GM23338 (cell line): ENCODE measurements at regions not wholly inside any gene's neighbourhood (a gene's known extent, or its start where the extent isn't known, plus 50 kb on each side); places are given as distances from the start of the nearest gene placed in this dataset.

Experiments
- CREB1 ChIP-seq: fragments of 250-450 bp; sonication (Bioruptor Pico); IDR thresholded peaks from 2 replicates; pipeline ENCODE4 v1.5.0; 2020; ENCODE audit warnings: low read depth, mild to moderate bottlenecking, moderate library complexity
- EZH2 ChIP-seq: fragments of 200-600 bp; sonication (generic); IDR thresholded peaks from one replicate; pipeline ENCODE4 v1.8.0; 2017; ENCODE audit warnings: antibody characterized with exemption, mild to moderate bottlenecking, low read depth; ENCODE audit not compliant: unreplicated experiment
- EZH2phosphoT487 ChIP-seq: fragments of 200-600 bp; sonication (generic); IDR thresholded peaks from one replicate; pipeline ENCODE4 v1.8.1; 2018; ENCODE audit warnings: antibody characterized with exemption; ENCODE audit not compliant: unreplicated experiment
- POLR2AphosphoS5 ChIP-seq: IDR thresholded peaks from 2 replicates; pipeline ENCODE4 v1.6.1; 2016; ENCODE audit warnings: antibody characterized with exemption, low read depth
- TF ChIP-seq, protein P1 (sequence below), 2 experiments: fragments of 200-600 bp in 1 of 2; sonication (generic) in 1 of 2; conservative IDR thresholded peaks; 2 replicates each; pipeline versions ENCODE4 v1.5.1 to v1.6.1; 2016 to 2017; ENCODE audit warnings: antibody characterized with exemption in 2 of 2, low read depth in 2 of 2, mild to moderate bottlenecking in 2 of 2, moderate library complexity in 1 of 2
- TF ChIP-seq, protein P2 (sequence below): IDR thresholded peaks from 2 replicates; pipeline ENCODE4 v1.6.1; 2016; ENCODE audit warnings: antibody characterized with exemption
- TF ChIP-seq, protein P3 (sequence below): IDR thresholded peaks from one replicate; pipeline ENCODE4 v1.6.1; 2018; ENCODE audit warnings: antibody characterized with exemption; ENCODE audit not compliant: unreplicated experiment

DNA sequence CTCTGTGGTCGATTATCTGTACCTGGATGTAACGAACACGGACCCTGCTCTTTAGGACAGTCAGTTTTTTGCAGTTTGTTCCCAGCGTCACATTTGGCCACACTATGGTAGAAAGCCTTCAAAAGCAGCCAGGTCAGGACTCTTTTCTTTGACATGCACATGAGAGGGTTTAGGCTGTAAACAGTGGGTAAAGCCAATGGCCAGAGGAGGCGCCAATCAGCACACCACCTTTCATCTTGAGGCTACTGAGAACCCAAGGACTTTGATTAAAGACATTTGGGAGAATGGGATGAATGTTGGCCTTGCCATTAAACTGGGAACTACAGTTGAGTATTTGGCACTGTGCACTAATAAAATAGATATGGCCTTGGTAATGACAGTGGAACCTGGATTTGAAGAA is 225.9 kb downstream of the OXSM start:
- TF ChIP-seq, protein P1, sequence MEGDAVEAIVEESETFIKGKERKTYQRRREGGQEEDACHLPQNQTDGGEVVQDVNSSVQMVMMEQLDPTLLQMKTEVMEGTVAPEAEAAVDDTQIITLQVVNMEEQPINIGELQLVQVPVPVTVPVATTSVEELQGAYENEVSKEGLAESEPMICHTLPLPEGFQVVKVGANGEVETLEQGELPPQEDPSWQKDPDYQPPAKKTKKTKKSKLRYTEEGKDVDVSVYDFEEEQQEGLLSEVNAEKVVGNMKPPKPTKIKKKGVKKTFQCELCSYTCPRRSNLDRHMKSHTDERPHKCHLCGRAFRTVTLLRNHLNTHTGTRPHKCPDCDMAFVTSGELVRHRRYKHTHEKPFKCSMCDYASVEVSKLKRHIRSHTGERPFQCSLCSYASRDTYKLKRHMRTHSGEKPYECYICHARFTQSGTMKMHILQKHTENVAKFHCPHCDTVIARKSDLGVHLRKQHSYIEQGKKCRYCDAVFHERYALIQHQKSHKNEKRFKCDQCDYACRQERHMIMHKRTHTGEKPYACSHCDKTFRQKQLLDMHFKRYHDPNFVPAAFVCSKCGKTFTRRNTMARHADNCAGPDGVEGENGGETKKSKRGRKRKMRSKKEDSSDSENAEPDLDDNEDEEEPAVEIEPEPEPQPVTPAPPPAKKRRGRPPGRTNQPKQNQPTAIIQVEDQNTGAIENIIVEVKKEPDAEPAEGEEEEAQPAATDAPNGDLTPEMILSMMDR (conservative IDR thresholded peaks at IDR 0.05; ENCODE audit: low read depth in 2 of 2) = peak; percentile 60 to 71
- TF ChIP-seq EZH2phosphoT487 = no peak
- no peak for TF ChIP-seq POLR2AphosphoS5
- no peak for TF ChIP-seq EZH2
- TF ChIP-seq CREB1 (CRISPR knock-in tag) = no peak
- TF ChIP-seq, protein P2, sequence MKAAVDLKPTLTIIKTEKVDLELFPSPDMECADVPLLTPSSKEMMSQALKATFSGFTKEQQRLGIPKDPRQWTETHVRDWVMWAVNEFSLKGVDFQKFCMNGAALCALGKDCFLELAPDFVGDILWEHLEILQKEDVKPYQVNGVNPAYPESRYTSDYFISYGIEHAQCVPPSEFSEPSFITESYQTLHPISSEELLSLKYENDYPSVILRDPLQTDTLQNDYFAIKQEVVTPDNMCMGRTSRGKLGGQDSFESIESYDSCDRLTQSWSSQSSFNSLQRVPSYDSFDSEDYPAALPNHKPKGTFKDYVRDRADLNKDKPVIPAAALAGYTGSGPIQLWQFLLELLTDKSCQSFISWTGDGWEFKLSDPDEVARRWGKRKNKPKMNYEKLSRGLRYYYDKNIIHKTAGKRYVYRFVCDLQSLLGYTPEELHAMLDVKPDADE = no peak
- TF ChIP-seq, protein P3, sequence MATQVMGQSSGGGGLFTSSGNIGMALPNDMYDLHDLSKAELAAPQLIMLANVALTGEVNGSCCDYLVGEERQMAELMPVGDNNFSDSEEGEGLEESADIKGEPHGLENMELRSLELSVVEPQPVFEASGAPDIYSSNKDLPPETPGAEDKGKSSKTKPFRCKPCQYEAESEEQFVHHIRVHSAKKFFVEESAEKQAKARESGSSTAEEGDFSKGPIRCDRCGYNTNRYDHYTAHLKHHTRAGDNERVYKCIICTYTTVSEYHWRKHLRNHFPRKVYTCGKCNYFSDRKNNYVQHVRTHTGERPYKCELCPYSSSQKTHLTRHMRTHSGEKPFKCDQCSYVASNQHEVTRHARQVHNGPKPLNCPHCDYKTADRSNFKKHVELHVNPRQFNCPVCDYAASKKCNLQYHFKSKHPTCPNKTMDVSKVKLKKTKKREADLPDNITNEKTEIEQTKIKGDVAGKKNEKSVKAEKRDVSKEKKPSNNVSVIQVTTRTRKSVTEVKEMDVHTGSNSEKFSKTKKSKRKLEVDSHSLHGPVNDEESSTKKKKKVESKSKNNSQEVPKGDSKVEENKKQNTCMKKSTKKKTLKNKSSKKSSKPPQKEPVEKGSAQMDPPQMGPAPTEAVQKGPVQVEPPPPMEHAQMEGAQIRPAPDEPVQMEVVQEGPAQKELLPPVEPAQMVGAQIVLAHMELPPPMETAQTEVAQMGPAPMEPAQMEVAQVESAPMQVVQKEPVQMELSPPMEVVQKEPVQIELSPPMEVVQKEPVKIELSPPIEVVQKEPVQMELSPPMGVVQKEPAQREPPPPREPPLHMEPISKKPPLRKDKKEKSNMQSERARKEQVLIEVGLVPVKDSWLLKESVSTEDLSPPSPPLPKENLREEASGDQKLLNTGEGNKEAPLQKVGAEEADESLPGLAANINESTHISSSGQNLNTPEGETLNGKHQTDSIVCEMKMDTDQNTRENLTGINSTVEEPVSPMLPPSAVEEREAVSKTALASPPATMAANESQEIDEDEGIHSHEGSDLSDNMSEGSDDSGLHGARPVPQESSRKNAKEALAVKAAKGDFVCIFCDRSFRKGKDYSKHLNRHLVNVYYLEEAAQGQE = no peak
